ENCODE measurements at regions not wholly inside any gene's neighbourhood (a gene's known extent, or its start where the extent isn't known, plus 50 kb on each side); places are given as distances from the start of the nearest gene placed in this dataset.

- DNase-seq (ENCODE audit: extremely low read depth, low read depth) = no peak
- TF ChIP-seq CTCF (IDR thresholded peaks at IDR 0.05; ENCODE audit: low read depth, low read length, missing control alignments) = no peak
- no peak overlapping the region for H3K4me3 ChIP-seq (replicated peaks; ENCODE audit: low read depth, low read length)
Measured at GRCh38 chr12:3366451-3367110, 124.4 kb upstream of the PRMT8 start.

GRCh38 chr12:3367750-3368444 is 123.1 kb upstream of the PRMT8 start:
- H3K4me3 ChIP-seq (replicated peaks; ENCODE audit: low read depth, low read length) = no peak overlapping the region
- no peak for TF ChIP-seq CTCF (IDR thresholded peaks at IDR 0.05; ENCODE audit: low read depth, low read length, missing control alignments)
- DNase-seq (ENCODE audit: extremely low read depth, low read depth) = no peak

GRCh38 chr12:3371018-3371417 is 120.0 kb upstream of the PRMT8 start:
- DNase-seq (ENCODE audit: extremely low read depth, low read depth) = no peak
- H3K4me3 ChIP-seq (replicated peaks; ENCODE audit: low read depth, low read length) = no peak overlapping the region
- no peak for TF ChIP-seq CTCF (IDR thresholded peaks at IDR 0.05; ENCODE audit: low read depth, low read length, missing control alignments)

GRCh38 chr12:3375326-3375725 is 115.7 kb upstream of the PRMT8 start:
- no peak for TF ChIP-seq CTCF (IDR thresholded peaks at IDR 0.05; ENCODE audit: low read depth, low read length, missing control alignments)
- no peak for DNase-seq (ENCODE audit: extremely low read depth, low read depth)
- no peak overlapping the region for H3K4me3 ChIP-seq (replicated peaks; ENCODE audit: low read depth, low read length)

GRCh38 chr12:3376779-3377455 is 114.1 kb upstream of the PRMT8 start:
- DNase-seq (ENCODE audit: extremely low read depth, low read depth) = no peak
- H3K4me3 ChIP-seq (replicated peaks; ENCODE audit: low read depth, low read length) = no peak overlapping the region
- no peak for TF ChIP-seq CTCF (IDR thresholded peaks at IDR 0.05; ENCODE audit: low read depth, low read length, missing control alignments)

- H3K4me3 ChIP-seq (replicated peaks; ENCODE audit: low read depth, low read length) = no peak overlapping the region
- no peak for DNase-seq (ENCODE audit: extremely low read depth, low read depth)
- no peak for TF ChIP-seq CTCF (IDR thresholded peaks at IDR 0.05; ENCODE audit: low read depth, low read length, missing control alignments)
Measured at GRCh38 chr12:3378655-3379054, 112.3 kb upstream of the PRMT8 start.

Data from HFF-Myc (cell line).